ENCODE measurements at regions not wholly inside any gene's neighbourhood (a gene's known extent, or its start where the extent isn't known, plus 50 kb on each side); places are given as distances from the start of the nearest gene placed in this dataset.
"Not testable (repeated sequence)": the region's sequence is repeated elsewhere in the genome, so short reads cannot be mapped to it uniquely, and the experiment has no call there.

DNA sequence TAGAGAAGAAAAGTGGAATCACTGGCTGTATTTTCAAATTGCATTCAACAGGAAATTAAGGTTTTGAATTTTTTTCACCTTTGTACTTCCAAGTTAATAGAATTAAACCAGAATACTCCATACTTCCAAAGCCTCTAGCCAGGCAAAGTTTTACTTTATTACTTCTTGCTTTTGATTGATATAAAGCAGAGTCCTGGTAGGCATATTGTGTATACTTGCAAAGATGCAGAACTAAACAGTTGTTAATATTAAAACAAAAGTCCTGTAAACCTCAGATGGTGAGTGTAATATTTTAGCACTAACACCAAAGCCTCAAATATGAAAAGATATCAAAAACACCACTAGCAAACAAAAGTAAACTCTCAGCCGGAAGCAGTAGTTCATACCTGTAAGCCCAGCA is 107.2 kb upstream of the C2CD4B start:
- no peak for DNase-seq (ENCODE audit: low read depth)

DNA sequence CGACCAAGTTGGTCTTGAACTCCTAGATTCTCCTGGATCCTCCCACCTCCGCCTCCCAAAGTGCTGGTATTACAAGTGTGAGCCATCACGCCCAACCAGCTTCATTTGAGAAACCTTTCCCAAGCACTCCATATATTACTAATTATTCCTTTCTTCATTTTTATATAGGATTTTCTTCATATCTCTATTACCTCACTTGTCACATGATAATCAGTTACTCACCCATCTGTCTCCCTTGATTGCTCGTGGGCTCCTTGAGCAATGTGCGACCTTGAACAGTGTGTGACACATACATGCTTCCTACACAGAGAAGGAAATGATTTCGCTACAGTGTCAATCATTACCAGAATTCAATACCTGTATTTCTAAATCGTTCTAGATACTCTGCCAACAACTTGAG is 110.7 kb upstream of the C2CD4B start:
- no peak for DNase-seq (ENCODE audit: low read depth)

DNA sequence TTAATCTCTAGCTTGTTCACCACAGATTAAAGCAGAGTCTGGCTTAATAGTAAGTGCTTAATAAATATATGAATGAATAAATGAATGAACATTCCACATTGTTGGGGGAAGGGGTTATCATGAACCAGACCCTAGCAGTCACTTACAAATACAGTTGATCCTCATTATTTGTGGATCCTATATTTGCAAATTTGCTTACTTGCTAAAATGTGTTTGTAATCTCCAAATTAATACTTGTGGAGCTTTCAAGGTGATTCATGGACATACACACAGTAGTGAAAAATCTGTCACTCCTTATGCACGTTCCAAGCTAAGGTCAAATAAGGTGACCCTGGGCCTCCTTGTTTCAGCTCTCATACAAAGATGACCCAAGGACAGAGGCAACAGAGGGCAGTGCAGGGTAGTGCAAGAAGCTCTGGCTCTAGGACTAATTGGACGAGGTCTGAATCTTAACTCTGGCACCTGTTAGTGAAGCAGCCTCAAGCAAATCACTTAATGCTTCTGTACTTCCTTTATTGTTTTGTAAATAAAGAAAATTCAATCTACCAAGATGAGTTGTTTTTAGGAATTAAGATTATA is 112.8 kb upstream of the C2CD4B start:
- DNase-seq (ENCODE audit: low read depth): no peak

DNA sequence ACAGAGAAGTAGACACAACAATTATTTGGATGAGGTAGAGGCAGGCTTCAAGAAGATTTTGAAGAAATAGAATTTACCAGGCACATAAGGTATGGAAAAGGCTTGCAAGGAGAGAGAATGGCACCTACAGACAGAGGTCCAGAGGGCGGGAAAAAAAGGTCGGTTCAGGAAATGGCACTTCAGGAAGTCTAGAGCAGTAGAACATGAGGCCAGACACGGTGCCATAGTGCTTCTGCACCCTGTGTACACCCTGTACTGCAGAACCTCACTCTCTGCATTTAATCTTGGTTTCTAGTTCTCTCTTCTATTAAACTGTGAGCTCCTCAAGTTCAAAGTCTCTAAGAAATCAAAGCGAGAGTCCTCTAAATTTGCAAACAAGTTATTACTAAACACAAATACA is 113.4 kb upstream of the C2CD4B start:
- DNase-seq (ENCODE audit: low read depth): no peak

DNA sequence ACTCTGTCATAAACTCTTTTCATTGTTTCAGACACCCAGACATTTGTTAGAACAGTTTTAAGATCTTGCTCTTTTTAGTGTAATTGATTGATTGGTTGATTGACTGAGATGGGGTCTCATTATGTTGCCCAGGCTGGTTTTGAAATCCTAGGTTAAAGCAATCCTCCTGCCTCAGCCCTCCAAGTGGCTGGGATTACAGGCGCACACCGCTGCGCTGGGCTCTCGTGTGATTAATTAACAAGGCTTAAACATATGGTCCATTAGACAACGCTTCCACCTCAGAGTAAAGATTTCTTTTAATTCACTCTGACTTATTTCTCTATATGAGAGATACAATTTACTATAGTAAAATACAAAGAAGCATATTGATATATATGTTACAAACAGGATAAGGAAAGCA is 114.0 kb upstream of the C2CD4B start:
- no peak for DNase-seq (ENCODE audit: low read depth)

DNA sequence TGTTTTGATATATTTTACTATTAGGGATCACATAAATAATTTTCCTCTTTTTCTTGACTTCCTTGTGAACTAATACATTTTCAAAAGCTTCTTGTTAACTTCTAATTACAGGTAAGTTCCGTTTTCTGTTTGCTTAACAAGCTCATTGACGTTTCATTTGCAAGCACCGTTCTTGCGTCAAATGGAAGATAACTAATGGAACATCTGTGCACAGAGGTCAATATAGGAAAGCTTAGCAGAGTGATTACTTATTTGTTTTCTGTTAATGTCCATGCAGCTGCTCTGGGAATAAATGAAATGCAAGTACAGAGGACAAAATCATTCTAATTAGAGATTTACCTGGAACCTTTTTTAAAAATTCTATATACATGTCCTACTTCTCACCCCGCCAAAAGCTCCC is 115.5 kb upstream of the C2CD4B start:
- DNase-seq (ENCODE audit: low read depth): no peak

DNA sequence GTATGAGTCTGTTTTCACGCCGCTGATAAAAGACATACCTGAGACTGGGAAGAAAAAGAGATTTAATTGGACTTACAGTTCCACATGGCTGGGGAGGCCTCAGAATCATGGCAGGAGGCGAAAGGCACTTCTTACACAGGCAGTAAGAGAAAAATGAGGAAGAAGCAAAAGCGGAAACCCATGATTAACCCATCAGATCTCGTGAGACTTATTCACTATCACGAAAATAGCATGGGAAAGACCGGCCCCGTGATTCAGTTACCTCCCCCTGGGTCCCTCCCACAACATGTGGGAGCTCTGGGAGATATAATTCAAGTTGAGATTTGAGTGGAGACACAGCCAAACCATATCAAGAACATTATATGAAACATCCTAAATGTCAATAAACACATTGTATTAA is 116.7 kb upstream of the C2CD4B start:
- DNase-seq (ENCODE audit: low read depth): not testable (repeated sequence)

DNA sequence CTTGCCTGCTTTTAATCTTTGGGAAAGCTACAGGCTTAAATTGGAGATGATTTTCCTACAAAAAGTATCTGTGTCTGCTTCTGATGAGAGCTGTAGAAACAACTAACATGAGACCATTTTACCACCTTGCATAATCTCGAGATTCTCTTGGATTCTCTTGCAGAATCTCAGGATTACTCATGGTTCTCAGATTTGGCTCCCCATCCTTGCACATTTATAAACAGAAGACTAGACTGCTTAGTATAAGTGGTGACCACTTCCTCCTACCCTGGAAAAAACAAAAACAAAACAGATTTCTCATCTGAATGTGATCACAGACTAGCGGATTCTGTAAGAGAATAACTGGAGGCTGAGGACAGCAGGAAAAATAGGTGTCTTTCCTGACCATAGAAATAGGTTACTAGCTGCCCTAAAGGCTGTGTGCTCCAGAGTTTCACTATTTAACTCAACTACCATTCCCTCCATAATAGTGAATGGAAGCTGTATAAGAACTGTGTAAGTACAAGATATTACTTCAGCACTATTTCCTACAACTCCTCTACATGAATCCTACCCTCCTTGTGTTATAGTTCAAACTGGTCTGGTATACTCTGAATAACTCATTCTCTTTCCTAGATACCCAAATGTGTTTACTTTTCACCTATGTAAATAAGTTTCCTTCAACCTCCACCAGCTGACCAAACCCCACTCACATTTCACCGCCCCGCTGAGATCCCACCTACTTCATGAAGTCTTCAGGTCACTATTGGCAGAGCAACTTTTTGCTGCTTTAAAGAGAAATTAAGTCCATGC is 122.2 kb upstream of the C2CD4B start:
- DNase-seq (ENCODE audit: low read depth): no peak

DNA sequence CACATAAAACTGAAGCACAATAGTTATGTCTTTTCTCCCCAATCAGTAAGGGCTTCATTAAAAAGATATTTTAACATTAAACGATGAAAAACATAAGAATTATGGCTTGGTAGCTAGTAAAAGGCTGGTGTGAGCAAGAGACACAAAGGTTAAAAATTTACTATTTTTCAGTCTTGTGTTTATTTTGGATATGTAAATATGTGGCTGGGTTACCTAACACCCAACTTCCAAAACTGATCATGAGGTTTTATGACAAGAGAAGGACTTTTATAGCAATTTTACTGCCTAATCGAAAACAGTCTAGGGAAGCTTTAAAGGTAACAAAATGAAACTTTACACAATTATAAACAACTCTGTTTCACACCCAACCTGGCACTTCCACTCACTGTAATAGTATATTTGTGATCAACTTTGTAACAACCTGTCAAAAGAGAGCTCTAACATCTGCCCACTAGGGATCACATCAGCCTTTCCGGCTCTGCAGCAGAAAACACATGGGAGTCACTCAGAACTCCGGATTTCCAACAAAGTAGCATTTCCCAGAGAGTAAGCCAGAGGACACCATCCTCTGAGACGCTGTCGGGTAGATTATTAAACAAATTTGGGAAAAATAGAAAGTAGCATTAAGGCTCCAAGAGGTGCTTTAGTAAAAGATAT is 123.4 kb upstream of the C2CD4B start:
- DNase-seq (ENCODE audit: low read depth): no peak

DNA sequence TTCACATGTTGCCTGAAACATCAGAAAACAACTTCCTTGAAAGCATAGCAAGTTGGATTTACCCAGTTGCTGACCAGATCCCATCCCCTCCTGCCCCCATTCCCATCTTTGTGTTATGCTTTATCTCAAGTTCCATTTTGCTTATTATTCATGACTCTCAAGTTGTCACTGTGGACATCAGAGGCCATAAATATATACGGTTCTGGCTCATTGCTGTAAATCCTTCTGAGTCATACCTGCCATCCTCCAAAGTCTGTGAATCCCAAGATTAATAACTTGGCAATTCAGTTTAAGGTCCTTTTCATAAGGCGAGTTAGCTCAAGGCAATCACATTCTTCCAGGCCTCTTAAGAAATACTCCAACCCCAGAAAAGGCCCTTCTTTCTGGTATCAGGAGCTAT is 126.2 kb upstream of the C2CD4B start:
- DNase-seq (ENCODE audit: low read depth): no peak

DNA sequence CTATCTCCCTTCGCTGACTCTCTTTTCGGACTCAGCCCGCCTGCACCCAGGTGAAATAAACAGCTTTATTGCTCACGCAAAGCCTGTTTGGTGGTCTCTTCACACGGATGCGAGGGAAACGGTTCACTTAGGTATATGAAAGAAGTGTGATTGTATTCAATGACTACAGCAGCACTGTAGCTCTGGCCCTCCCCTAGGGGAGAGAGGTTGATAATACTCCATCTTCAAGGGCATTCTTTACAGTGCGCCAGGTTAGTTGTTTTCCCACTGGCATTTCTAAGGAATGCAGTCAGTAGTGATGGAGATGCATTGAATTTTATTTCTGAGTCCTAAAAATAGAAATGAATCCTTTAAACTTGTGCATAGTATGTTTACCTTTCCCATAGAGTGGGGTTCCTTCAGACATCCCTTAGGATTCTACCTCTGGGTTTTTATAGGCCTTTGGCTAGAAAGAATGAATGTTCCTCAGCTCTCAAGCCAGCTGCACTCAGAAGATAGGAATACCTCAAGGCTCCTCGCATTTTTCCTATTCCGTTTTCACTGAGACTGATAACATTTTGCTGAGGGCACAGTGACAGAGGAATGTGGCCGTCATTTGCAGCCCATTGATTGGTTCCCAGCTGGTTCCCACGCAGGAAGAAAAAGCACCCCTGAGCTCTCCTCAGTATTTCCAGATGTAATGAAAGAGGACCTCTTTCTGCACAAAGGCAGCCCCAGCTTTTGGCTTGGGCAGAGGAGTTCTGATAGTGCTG is 131.8 kb upstream of the C2CD4B start:
- no peak for DNase-seq (ENCODE audit: low read depth)

DNA sequence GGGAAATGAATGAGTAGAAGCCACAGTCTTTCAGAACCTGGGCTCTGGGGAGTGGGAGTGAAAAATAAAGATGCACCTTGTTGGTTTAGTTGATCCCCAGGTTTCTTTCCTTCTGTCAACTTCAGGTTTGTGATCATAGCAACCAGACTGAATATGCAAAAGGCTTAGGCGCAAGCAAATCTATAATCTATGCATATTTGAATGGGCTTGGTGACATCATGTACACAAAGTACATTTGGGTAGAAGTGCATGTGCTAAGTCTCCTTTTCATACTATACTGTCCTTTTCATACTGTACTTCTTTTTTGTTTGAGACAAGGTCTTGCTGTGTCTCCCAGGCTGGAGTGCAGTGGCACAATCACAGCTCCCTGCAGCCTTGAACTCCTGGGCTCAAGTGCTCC is 132.4 kb upstream of the C2CD4B start:
- no peak for DNase-seq (ENCODE audit: low read depth)

DNA sequence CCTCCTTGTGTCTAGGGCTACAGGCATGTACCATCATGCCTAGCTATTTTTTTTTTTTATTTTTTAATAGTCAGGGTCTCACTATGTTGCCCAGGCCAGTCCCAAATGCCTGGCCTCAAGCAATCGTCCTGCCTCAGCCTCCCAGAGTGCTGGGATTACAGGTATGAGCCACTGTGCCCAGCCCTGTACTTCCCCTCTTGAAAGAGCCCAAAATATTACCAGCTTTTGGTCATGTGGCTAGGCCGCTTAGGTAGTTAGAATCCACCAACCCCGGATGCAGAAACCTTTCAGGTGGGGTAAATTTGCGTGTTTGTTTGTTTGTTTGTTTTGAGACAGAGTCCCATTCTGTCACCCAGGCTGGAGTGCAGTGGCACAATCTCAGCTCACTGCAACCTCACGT is 132.8 kb upstream of the C2CD4B start:
- DNase-seq (ENCODE audit: low read depth): no peak

DNA sequence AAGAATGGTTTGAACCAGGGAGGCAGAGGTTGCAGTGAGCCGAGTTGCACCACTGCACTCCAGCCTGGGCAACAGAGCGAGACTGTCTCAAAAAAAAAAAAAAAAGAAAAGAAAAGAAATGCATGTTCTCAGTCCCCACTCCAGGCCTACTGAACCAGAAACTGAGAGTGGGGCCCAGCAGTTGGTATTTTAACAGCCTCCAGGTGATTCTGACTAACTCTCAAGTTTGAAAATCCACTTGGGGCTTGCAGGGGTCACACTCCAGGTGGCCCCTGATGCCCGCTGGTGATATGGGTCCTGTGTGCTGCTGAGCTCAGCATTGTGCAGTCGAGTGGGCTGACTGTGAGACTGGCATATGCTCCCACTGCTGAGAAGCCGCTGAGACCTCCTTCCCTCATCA is 133.7 kb upstream of the C2CD4B start:
- no peak for DNase-seq (ENCODE audit: low read depth)

DNA sequence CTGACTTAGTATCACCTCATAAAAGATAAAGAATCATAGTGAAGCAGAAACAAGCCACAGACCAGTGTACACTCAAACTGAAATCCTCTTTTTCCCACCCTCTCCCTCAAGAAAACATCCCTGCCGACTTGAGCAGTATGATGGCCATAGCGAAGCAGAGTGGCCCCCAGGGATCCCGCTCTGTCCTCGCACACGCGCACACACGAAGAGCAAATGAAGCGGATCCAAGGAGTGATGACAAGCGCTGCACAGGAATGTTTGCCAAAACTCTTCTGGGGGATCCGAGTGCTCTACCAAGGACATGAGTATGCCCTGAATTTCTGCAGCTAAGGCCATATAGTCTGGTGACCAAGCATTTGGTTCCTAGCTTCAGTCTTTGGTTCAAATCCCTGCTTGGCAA is 134.5 kb upstream of the C2CD4B start:
- no peak for DNase-seq (ENCODE audit: low read depth)

DNA sequence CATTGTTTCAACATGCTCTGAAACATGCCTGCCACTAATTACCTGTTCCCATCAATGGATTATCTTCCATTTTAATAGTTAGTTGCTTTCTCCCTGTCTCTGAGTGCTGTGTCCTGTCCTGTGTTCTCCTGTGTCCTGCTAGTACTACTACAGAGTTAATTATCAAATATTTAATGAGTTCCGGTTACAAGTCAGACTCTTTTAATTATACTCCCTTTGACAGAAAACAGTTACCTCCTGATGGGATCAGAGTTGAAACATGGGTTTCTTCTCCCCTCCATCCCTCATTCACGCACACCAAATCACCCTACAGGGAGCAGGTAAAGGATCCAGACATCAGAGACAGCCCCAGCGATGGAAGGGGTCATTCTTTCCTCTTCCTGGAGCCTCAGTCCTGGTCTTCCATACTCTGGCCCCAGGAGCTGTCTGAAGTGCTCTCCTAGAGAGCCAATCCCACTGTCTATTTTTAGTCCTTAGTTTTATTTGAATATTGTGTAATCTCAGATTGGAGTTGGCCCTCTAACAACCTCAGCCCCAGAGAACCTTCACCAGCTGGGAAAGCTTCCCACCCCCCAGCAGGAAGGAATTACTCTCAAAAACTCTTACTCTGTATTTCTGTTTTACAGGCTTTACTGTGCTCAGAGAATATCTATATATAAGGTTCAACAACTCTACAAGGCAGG is 137.0 kb upstream of the C2CD4B start:
- DNase-seq (ENCODE audit: low read depth): no peak

DNA sequence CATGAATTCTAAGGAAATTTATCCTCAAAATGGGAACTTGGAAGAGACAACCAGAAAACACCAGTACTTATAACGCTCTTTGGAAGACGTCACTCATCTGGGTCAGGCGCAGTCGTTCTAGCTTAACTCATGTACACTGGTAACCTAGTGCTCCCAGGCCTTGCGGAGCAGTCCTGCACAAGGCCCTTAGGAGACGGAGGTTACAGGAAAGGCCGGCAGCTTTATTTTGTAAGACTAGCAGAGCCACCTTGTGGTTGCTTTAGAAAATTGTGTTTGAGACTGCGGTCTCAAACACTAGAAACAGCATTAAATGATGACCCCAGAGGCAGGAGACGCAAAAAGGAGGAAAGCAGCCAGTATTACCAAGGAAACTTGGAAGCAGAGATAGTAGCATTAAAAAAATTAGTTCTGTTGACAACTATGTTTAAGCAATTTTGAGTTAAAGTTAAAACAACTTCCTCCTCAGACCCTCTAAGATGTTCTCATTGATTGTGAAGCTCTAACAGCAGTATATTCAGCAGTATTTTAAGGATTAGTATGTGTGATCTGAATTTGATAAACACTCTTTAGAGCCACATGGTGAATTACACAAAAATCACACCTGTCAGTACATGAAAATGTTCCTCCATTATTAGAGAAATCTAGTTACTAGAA is 141.9 kb upstream of the C2CD4B start:
- no peak for DNase-seq (ENCODE audit: low read depth)

DNA sequence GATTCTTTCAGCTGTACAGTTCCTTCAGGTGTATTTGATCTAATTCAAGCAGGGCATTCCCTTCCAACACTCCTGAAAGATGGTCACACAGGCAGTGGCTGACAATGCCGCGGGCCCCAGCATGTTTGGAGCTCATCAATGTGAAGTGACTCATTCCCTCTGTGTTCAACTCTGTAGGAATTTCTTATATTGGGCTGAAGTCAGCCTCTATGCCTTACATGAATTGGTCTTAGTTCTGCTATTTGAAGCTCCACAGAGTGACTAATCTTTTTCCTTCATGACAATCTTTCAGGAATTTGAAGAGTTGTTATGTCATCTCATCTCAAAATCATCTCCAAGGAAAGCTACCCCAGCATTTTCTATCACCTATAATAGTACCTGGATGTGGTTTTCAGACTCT is 142.5 kb upstream of the C2CD4B start:
- DNase-seq (ENCODE audit: low read depth): no peak

DNA sequence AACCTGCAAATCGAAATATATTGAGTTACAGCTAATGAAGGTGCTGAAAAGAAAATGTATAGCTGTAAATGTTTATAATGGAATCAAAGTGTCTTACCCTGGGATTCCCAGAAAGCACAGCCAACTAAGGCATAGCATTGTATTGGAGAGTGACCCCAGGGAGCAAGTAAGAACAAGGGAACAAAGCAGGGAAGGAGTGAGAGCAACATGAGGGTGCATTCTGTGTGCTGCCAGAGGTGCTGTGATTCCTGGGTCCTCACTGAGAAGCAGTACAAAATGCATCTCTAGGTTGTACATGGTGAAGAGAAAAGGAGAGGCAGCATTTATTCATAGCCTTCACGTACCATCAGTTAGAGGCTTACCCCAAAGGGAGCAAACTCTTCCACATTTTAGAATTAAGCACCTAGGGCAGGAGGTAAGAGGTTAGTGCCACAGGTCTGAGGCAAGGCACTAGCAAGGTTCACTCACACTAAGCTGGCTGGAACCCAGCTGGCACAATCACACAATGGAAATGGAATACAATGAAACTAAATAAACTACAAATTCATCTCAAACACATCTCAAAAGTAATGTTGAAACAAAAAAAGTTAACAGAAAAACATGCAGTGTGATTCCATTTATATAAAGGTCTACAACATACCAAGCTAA is 151.5 kb upstream of the C2CD4B start:
- DNase-seq (ENCODE audit: low read depth): no peak

DNA sequence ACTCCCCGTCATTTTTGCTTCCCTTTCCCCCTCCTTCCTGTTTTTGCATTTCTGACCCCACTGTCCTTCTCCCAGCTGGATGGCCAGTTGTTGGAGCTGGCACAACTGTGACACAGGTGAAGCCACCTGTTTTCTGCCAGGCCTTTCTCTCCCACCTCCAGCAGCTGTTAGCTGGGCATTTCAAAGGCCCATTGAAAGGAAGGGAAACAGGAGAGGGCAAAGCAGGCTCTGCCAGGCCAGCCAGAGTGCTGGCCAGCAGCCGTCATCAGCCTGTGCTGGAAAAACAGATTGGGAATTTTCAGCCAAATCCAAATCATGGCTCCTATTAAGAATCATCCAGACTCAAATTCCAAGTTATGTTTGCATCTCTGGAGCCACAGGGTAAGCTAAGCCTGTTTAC is 155.2 kb upstream of the C2CD4B start:
- no peak for DNase-seq (ENCODE audit: low read depth)

DNA sequence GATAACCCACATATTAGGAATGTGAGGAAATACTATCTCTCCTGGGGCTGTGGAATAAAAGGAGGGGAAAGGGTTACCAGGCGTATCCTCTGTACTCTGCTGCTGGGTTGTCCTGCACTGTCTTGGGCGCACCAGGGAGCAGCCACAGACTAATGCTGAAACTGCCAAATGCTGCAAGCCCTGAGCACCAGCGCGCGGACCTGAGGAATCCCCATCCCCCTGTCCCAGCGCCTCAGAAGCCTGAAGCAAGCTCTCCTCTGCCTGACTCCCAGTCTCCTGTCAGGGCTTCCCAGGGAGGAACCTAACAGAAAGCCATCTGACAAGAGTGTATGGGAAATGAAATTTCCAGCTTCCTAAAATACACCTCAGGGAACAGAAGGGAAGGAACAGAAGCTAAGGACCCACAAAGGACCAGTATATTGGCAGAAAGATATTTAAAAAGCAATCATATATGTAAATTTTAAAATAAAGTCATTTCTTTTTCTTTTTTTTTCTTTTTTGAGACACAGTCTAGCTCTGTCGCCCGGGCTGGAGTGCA is 158.3 kb upstream of the C2CD4B start:
- DNase-seq (ENCODE audit: low read depth): no peak

Measured in activated gamma-delta T cell treated with anti-CD3 and anti-CD28 coated beads, Interleukin-2, amount 50 U/mL, for 16 hours (primary cell).